H9 (cell line): ENCODE measurements at regions not wholly inside any gene's neighbourhood (a gene's known extent, or its start where the extent isn't known, plus 50 kb on each side); places are given as distances from the start of the nearest gene placed in this dataset.

Experiments used
- DNase-seq: peaks from one replicate; pipeline ENCODE4 v3.0.0-alpha.2; 2017
- H2AFZ ChIP-seq: one replicate; pipeline ENCODE4 v1.6.1; 2013; ENCODE audit warnings: mild to moderate bottlenecking, low read length, control low read depth, moderate library complexity
- H2AK5ac ChIP-seq: 2 replicates; pipeline ENCODE4 v1.6.1; 2013; ENCODE audit warnings: low read length, control low read depth, mixed read lengths; ENCODE audit not compliant: insufficient read length
- H2BK120ac ChIP-seq: one replicate; pipeline ENCODE4 v1.6.1; 2013; ENCODE audit warnings: low read depth, mild to moderate bottlenecking, low read length, control low read depth, inconsistent platforms; ENCODE audit not compliant: poor library complexity, severe bottlenecking
- H2BK12ac ChIP-seq: 2 replicates; pipeline ENCODE4 v1.6.1; 2013; ENCODE audit warnings: low read length, control low read depth, mixed read lengths, low read depth; ENCODE audit not compliant: insufficient read length
- H2BK15ac ChIP-seq: 2 replicates; pipeline ENCODE4 v1.6.1; 2013; ENCODE audit warnings: low read depth, low read length, control low read depth
- H2BK20ac ChIP-seq: one replicate; pipeline ENCODE4 v1.6.1; 2013; ENCODE audit warnings: low read depth, mild to moderate bottlenecking, low read length, control low read depth, inconsistent platforms; ENCODE audit not compliant: poor library complexity, severe bottlenecking
- H2BK5ac ChIP-seq: 2 replicates; pipeline ENCODE4 v1.6.1; 2013; ENCODE audit warnings: low read length, control low read depth, mixed read lengths; ENCODE audit not compliant: insufficient read length
- H3K14ac ChIP-seq: 2 replicates; pipeline ENCODE4 v1.6.1; 2013; ENCODE audit warnings: low read length, control low read depth; ENCODE audit not compliant: insufficient read depth
- H3K18ac ChIP-seq: 2 replicates; pipeline ENCODE4 v1.6.1; 2013; ENCODE audit warnings: low read depth, mild to moderate bottlenecking, mixed read lengths, low read length, control low read depth; ENCODE audit not compliant: insufficient read length
- H3K23ac ChIP-seq: 2 replicates; pipeline ENCODE4 v1.6.1; 2013; ENCODE audit warnings: low read length, control low read depth, mixed read lengths, low read depth; ENCODE audit not compliant: insufficient read length
- H3K23me2 ChIP-seq: 2 replicates; pipeline ENCODE4 v1.6.1; 2013; ENCODE audit warnings: low read depth, mild to moderate bottlenecking, mixed read lengths, low read length, control low read depth; ENCODE audit not compliant: insufficient read length, poor library complexity, severe bottlenecking
- H3K27ac ChIP-seq: 2 replicates; pipeline ENCODE4 v1.5.1; 2013; ENCODE audit warnings: low read length, control low read depth, mixed read lengths, low read depth; ENCODE audit not compliant: insufficient read length
- H3K27me3 ChIP-seq: 2 replicates; pipeline ENCODE4 v1.6.1; 2013; ENCODE audit warnings: low read length, control low read depth, inconsistent platforms; ENCODE audit not compliant: insufficient read depth
- H3K4ac ChIP-seq: 2 replicates; pipeline ENCODE4 v1.6.1; 2013; ENCODE audit warnings: low read depth, mild to moderate bottlenecking, control low read depth, inconsistent platforms, low read length, moderate library complexity
- H3K4me1 ChIP-seq: 2 replicates; pipeline ENCODE4 v1.6.1; 2013; ENCODE audit warnings: low read length, control low read depth, inconsistent platforms; ENCODE audit not compliant: insufficient read depth
- H3K4me2 ChIP-seq: 2 replicates; pipeline ENCODE4 v1.6.1; 2013; ENCODE audit warnings: low read length, control low read depth, mixed read lengths; ENCODE audit not compliant: insufficient read length, insufficient read depth
- H3K56ac ChIP-seq: 2 replicates; pipeline ENCODE4 v1.6.1; 2013; ENCODE audit warnings: low read depth, mild to moderate bottlenecking, mixed read lengths, low read length, control low read depth; ENCODE audit not compliant: insufficient read length
- H3K79me1 ChIP-seq: 2 replicates; pipeline ENCODE4 v1.6.1; 2013; ENCODE audit warnings: low read depth, mild to moderate bottlenecking, moderate library complexity, low read length, control low read depth, inconsistent platforms; ENCODE audit not compliant: insufficient read depth, poor library complexity, severe bottlenecking
- H3K79me2 ChIP-seq: 2 replicates; pipeline ENCODE4 v1.6.1; 2013; ENCODE audit warnings: low read length, control low read depth, inconsistent platforms; ENCODE audit not compliant: insufficient read depth
- H3K9ac ChIP-seq: 2 replicates; pipeline ENCODE4 v1.6.1; 2013; ENCODE audit warnings: low read length, control low read depth, mixed read lengths; ENCODE audit not compliant: insufficient read length; ENCODE audit errors: extremely low read depth
- H3K9me3 ChIP-seq: one replicate; pipeline ENCODE4 v1.6.1; 2013; ENCODE audit warnings: low read depth, low read length, inconsistent platforms; ENCODE audit not compliant: control insufficient read depth
- H3T11ph ChIP-seq: one replicate; pipeline ENCODE4 v1.6.1; 2013; ENCODE audit warnings: mild to moderate bottlenecking, low read length, control low read depth, inconsistent platforms
- H4K20me1 ChIP-seq: one replicate; pipeline ENCODE4 v1.6.1; 2013; ENCODE audit not compliant: control insufficient read depth, insufficient read length, insufficient read depth
- H4K5ac ChIP-seq: 2 replicates; pipeline ENCODE4 v1.6.1; 2013; ENCODE audit warnings: low read depth, mild to moderate bottlenecking, mixed read lengths, low read length, control low read depth; ENCODE audit not compliant: insufficient read length
- H4K8ac ChIP-seq: replicated peaks from 2 replicates; pipeline ENCODE4 v1.6.1; 2013; ENCODE audit warnings: low read length, control low read depth, mixed read lengths, low read depth; ENCODE audit not compliant: insufficient read length
- H4K91ac ChIP-seq: 2 replicates; pipeline ENCODE4 v1.6.1; 2013; ENCODE audit warnings: low read depth, mild to moderate bottlenecking, moderate library complexity, mixed read lengths, low read length, control low read depth; ENCODE audit not compliant: insufficient read length
- H3K27ac Mint-ChIP-seq, 3 experiments: 2 replicates in 2 of 3; 3 replicates in 1 of 3; pipeline ENCODE4 v1.8.0; 2020 to 2021; ENCODE audit warnings: mixed read lengths in 3 of 3, mild to moderate bottlenecking in 1 of 3, moderate library complexity in 1 of 3
- H3K27me3 Mint-ChIP-seq: 2 replicates; pipeline ENCODE4 v1.8.0; 2021; ENCODE audit warnings: low read depth, mild to moderate bottlenecking, moderate library complexity, mixed read lengths
- H3K36me3 Mint-ChIP-seq, 3 experiments: 2 replicates in 2 of 3; 3 replicates in 1 of 3; pipeline ENCODE4 v1.8.0; 2020 to 2021; ENCODE audit warnings: low read depth in 3 of 3, mixed read lengths in 3 of 3; ENCODE audit not compliant: insufficient read depth in 1 of 3
- H3K4me1 Mint-ChIP-seq, 2 experiments: 2 replicates each; pipeline ENCODE4 v1.8.0; 2020; ENCODE audit warnings: mixed read lengths in 2 of 2
- H3K4me3 Mint-ChIP-seq, 2 experiments: 2 replicates in 1 of 2; 3 replicates in 1 of 2; pipeline ENCODE4 v1.8.0; 2020 to 2021; ENCODE audit warnings: mild to moderate bottlenecking in 2 of 2, mixed read lengths in 2 of 2, moderate library complexity in 1 of 2
- H3K9me3 Mint-ChIP-seq, 2 experiments: 2 replicates in 1 of 2; 3 replicates in 1 of 2; pipeline ENCODE4 v1.8.0; 2020; ENCODE audit warnings: mild to moderate bottlenecking in 2 of 2, mixed read lengths in 2 of 2, moderate library complexity in 1 of 2
- CTCF ChIP-seq: fragments of 200-600 bp; sonication (generic); conservative IDR thresholded peaks from 3 replicates; pipeline ENCODE4 v1.8.0; 2021; ENCODE audit warnings: antibody characterized with exemption, mild to moderate bottlenecking
- WGBS: extraction: QIAGEN DNeasy Blood & Tissue Kit; methylation state at CpG from one replicate; pipeline ENCODE4 v1.1.7; 2013; ENCODE audit warnings: missing lambda C conversion rate, low lambda C conversion rate, mixed read lengths; ENCODE audit not compliant: insufficient read length; ENCODE audit errors: extremely low coverage; 5-methylcytosine and 5-hydroxymethylcytosine counted together

- no peak overlapping the region for H3K14ac ChIP-seq
- no peaks in the 10 kb centered on the region for H3K79me2 ChIP-seq
- Mint-ChIP-seq H3K9me3 (no peaks in the 10 kb centered on the region; a peak in 1 of 5 replicates), H3K36me3 (no peaks in the 10 kb centered on the region; a peak in 1 of 7 replicates), H3K4me3 (no peak overlapping the region; a peak in 1 of 5 replicates), H3K4me1 (peaks cover 14% of the 10 kb centered on the region in 2 experiments), H3K27ac (no peak overlapping the region; a peak in 1 of 7 replicates), H3K27me3 (peaks cover 15% of the 10 kb centered on the region)
- H3K27me3 ChIP-seq = no peaks in the 10 kb centered on the region
- no peak overlapping the region for H2BK20ac ChIP-seq
- TF ChIP-seq CTCF = peak; percentile 93
- no peaks in the 10 kb centered on the region for H3K9me3 ChIP-seq
- peak; percentile 92 for DNase-seq
- H4K91ac ChIP-seq = no peak overlapping the region
- no peak overlapping the region for H2AFZ ChIP-seq
- H3K27ac ChIP-seq = no peak overlapping the region
- H4K8ac ChIP-seq = no peak overlapping the region
- H2BK5ac ChIP-seq = no peak overlapping the region
- no peak overlapping the region for H3T11ph ChIP-seq
- no peak overlapping the region for H3K18ac ChIP-seq
- H3K23me2 ChIP-seq = no peaks in the 10 kb centered on the region
- H4K20me1 ChIP-seq = no peaks in the 10 kb centered on the region
- no CpG with 5 or more reads among the region's 10 CpGs for WGBS
- no peak overlapping the region for H2BK12ac ChIP-seq
- no peaks in the 10 kb centered on the region for H3K79me1 ChIP-seq
- no peak overlapping the region for H3K23ac ChIP-seq
- H3K9ac ChIP-seq = no peak overlapping the region
- H3K4me1 ChIP-seq = no peaks in the 10 kb centered on the region
- no peak overlapping the region for H3K4me2 ChIP-seq
- H2AK5ac ChIP-seq = no peak overlapping the region
- H2BK120ac ChIP-seq = no peak overlapping the region
- H4K5ac ChIP-seq = no peak overlapping the region
- no peak overlapping the region for H3K4ac ChIP-seq
- no peak overlapping the region for H2BK15ac ChIP-seq
- H3K56ac ChIP-seq = no peak overlapping the region
Measured at GRCh38 chr2:38508311-38509039, 94.3 kb downstream of the HNRNPLL start.
